H9 (cell line): ENCODE measurements at regions not wholly inside any gene's neighbourhood (a gene's known extent, or its start where the extent isn't known, plus 50 kb on each side); places are given as distances from the start of the nearest gene placed in this dataset.

Experiments used
- DNase-seq: peaks from one replicate; pipeline ENCODE4 v3.0.0-alpha.2; 2017
- H2AFZ ChIP-seq: one replicate; pipeline ENCODE4 v1.6.1; 2013; ENCODE audit warnings: mild to moderate bottlenecking, low read length, control low read depth, moderate library complexity
- H2AK5ac ChIP-seq: 2 replicates; pipeline ENCODE4 v1.6.1; 2013; ENCODE audit warnings: low read length, control low read depth, mixed read lengths; ENCODE audit not compliant: insufficient read length
- H2BK120ac ChIP-seq: one replicate; pipeline ENCODE4 v1.6.1; 2013; ENCODE audit warnings: low read depth, mild to moderate bottlenecking, low read length, control low read depth, inconsistent platforms; ENCODE audit not compliant: poor library complexity, severe bottlenecking
- H2BK12ac ChIP-seq: 2 replicates; pipeline ENCODE4 v1.6.1; 2013; ENCODE audit warnings: low read length, control low read depth, mixed read lengths, low read depth; ENCODE audit not compliant: insufficient read length
- H2BK15ac ChIP-seq: 2 replicates; pipeline ENCODE4 v1.6.1; 2013; ENCODE audit warnings: low read depth, low read length, control low read depth
- H2BK20ac ChIP-seq: one replicate; pipeline ENCODE4 v1.6.1; 2013; ENCODE audit warnings: low read depth, mild to moderate bottlenecking, low read length, control low read depth, inconsistent platforms; ENCODE audit not compliant: poor library complexity, severe bottlenecking
- H2BK5ac ChIP-seq: 2 replicates; pipeline ENCODE4 v1.6.1; 2013; ENCODE audit warnings: low read length, control low read depth, mixed read lengths; ENCODE audit not compliant: insufficient read length
- H3K14ac ChIP-seq: 2 replicates; pipeline ENCODE4 v1.6.1; 2013; ENCODE audit warnings: low read length, control low read depth; ENCODE audit not compliant: insufficient read depth
- H3K18ac ChIP-seq: 2 replicates; pipeline ENCODE4 v1.6.1; 2013; ENCODE audit warnings: low read depth, mild to moderate bottlenecking, mixed read lengths, low read length, control low read depth; ENCODE audit not compliant: insufficient read length
- H3K23ac ChIP-seq: 2 replicates; pipeline ENCODE4 v1.6.1; 2013; ENCODE audit warnings: low read length, control low read depth, mixed read lengths, low read depth; ENCODE audit not compliant: insufficient read length
- H3K23me2 ChIP-seq: 2 replicates; pipeline ENCODE4 v1.6.1; 2013; ENCODE audit warnings: low read depth, mild to moderate bottlenecking, mixed read lengths, low read length, control low read depth; ENCODE audit not compliant: insufficient read length, poor library complexity, severe bottlenecking
- H3K27ac ChIP-seq: 2 replicates; pipeline ENCODE4 v1.5.1; 2013; ENCODE audit warnings: low read length, control low read depth, mixed read lengths, low read depth; ENCODE audit not compliant: insufficient read length
- H3K27me3 ChIP-seq: 2 replicates; pipeline ENCODE4 v1.6.1; 2013; ENCODE audit warnings: low read length, control low read depth, inconsistent platforms; ENCODE audit not compliant: insufficient read depth
- H3K4ac ChIP-seq: 2 replicates; pipeline ENCODE4 v1.6.1; 2013; ENCODE audit warnings: low read depth, mild to moderate bottlenecking, control low read depth, inconsistent platforms, low read length, moderate library complexity
- H3K4me1 ChIP-seq: 2 replicates; pipeline ENCODE4 v1.6.1; 2013; ENCODE audit warnings: low read length, control low read depth, inconsistent platforms; ENCODE audit not compliant: insufficient read depth
- H3K4me2 ChIP-seq: 2 replicates; pipeline ENCODE4 v1.6.1; 2013; ENCODE audit warnings: low read length, control low read depth, mixed read lengths; ENCODE audit not compliant: insufficient read length, insufficient read depth
- H3K56ac ChIP-seq: 2 replicates; pipeline ENCODE4 v1.6.1; 2013; ENCODE audit warnings: low read depth, mild to moderate bottlenecking, mixed read lengths, low read length, control low read depth; ENCODE audit not compliant: insufficient read length
- H3K79me1 ChIP-seq: 2 replicates; pipeline ENCODE4 v1.6.1; 2013; ENCODE audit warnings: low read depth, mild to moderate bottlenecking, moderate library complexity, low read length, control low read depth, inconsistent platforms; ENCODE audit not compliant: insufficient read depth, poor library complexity, severe bottlenecking
- H3K79me2 ChIP-seq: 2 replicates; pipeline ENCODE4 v1.6.1; 2013; ENCODE audit warnings: low read length, control low read depth, inconsistent platforms; ENCODE audit not compliant: insufficient read depth
- H3K9ac ChIP-seq: 2 replicates; pipeline ENCODE4 v1.6.1; 2013; ENCODE audit warnings: low read length, control low read depth, mixed read lengths; ENCODE audit not compliant: insufficient read length; ENCODE audit errors: extremely low read depth
- H3K9me3 ChIP-seq: one replicate; pipeline ENCODE4 v1.6.1; 2013; ENCODE audit warnings: low read depth, low read length, inconsistent platforms; ENCODE audit not compliant: control insufficient read depth
- H3T11ph ChIP-seq: one replicate; pipeline ENCODE4 v1.6.1; 2013; ENCODE audit warnings: mild to moderate bottlenecking, low read length, control low read depth, inconsistent platforms
- H4K20me1 ChIP-seq: one replicate; pipeline ENCODE4 v1.6.1; 2013; ENCODE audit not compliant: control insufficient read depth, insufficient read length, insufficient read depth
- H4K5ac ChIP-seq: 2 replicates; pipeline ENCODE4 v1.6.1; 2013; ENCODE audit warnings: low read depth, mild to moderate bottlenecking, mixed read lengths, low read length, control low read depth; ENCODE audit not compliant: insufficient read length
- H4K8ac ChIP-seq: replicated peaks from 2 replicates; pipeline ENCODE4 v1.6.1; 2013; ENCODE audit warnings: low read length, control low read depth, mixed read lengths, low read depth; ENCODE audit not compliant: insufficient read length
- H4K91ac ChIP-seq: 2 replicates; pipeline ENCODE4 v1.6.1; 2013; ENCODE audit warnings: low read depth, mild to moderate bottlenecking, moderate library complexity, mixed read lengths, low read length, control low read depth; ENCODE audit not compliant: insufficient read length
- H3K27ac Mint-ChIP-seq, 3 experiments: 2 replicates in 2 of 3; 3 replicates in 1 of 3; pipeline ENCODE4 v1.8.0; 2020 to 2021; ENCODE audit warnings: mixed read lengths in 3 of 3, mild to moderate bottlenecking in 1 of 3, moderate library complexity in 1 of 3
- H3K27me3 Mint-ChIP-seq: 2 replicates; pipeline ENCODE4 v1.8.0; 2021; ENCODE audit warnings: low read depth, mild to moderate bottlenecking, moderate library complexity, mixed read lengths
- H3K36me3 Mint-ChIP-seq, 3 experiments: 2 replicates in 2 of 3; 3 replicates in 1 of 3; pipeline ENCODE4 v1.8.0; 2020 to 2021; ENCODE audit warnings: low read depth in 3 of 3, mixed read lengths in 3 of 3; ENCODE audit not compliant: insufficient read depth in 1 of 3
- H3K4me1 Mint-ChIP-seq, 2 experiments: 2 replicates each; pipeline ENCODE4 v1.8.0; 2020; ENCODE audit warnings: mixed read lengths in 2 of 2
- H3K4me3 Mint-ChIP-seq, 2 experiments: 2 replicates in 1 of 2; 3 replicates in 1 of 2; pipeline ENCODE4 v1.8.0; 2020 to 2021; ENCODE audit warnings: mild to moderate bottlenecking in 2 of 2, mixed read lengths in 2 of 2, moderate library complexity in 1 of 2
- H3K9me3 Mint-ChIP-seq, 2 experiments: 2 replicates in 1 of 2; 3 replicates in 1 of 2; pipeline ENCODE4 v1.8.0; 2020; ENCODE audit warnings: mild to moderate bottlenecking in 2 of 2, mixed read lengths in 2 of 2, moderate library complexity in 1 of 2
- WGBS: extraction: QIAGEN DNeasy Blood & Tissue Kit; methylation state at CpG from one replicate; pipeline ENCODE4 v1.1.7; 2013; ENCODE audit warnings: missing lambda C conversion rate, low lambda C conversion rate, mixed read lengths; ENCODE audit not compliant: insufficient read length; ENCODE audit errors: extremely low coverage; 5-methylcytosine and 5-hydroxymethylcytosine counted together
- TF ChIP-seq, protein P1 (sequence below): fragments of 200-600 bp; sonication (generic); conservative IDR thresholded peaks from 3 replicates; pipeline ENCODE4 v1.8.0; 2021; ENCODE audit warnings: antibody characterized with exemption, mild to moderate bottlenecking

DNA sequence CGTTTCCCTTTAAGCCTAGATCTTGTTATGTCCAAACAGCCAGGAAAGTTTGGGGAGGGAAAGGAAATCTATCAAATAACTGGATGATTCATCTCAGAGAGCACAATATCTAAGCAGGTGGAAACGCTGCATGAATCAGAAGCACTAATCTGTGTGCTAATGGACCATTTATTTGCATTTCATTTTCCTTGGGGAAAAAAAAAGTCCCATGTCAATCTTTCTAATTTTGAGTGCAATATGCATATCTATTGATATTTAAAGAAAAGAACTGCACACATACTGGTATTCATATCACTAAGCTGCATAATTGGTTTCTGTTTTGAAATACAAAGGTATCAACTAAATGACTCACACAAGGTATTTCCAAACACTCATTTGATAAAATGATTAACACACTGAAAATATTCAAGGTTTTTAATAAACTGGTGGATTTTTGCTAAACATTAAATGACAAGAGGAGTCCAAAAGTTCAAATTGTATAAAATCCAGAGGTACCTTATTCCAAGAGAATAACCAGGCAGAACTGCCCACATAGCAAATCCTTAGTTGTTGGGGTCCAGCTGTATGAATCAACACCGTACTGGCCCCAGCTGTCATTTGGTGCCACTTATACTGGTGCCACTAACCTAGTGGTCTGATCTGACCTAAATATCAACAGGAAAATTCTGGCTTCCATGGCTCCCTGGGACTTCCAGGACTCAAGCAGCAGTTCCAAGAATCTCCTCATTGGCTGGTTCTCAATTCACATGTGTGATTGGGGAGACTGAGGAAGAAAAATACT, 122.2 kb upstream of the SP4 start:
- Histone ChIP-seq H3K18ac (no peak overlapping the region), H3K4ac (no peak overlapping the region), H2BK120ac (no peak overlapping the region), H3K27ac (no peak overlapping the region), H3K14ac (no peak overlapping the region), H2AK5ac (no peak overlapping the region), H3K79me2 (no peaks in the 10 kb centered on the region), H3K56ac (no peak overlapping the region), H2BK15ac (no peak overlapping the region), H3T11ph (no peak overlapping the region), H3K4me1 (no peaks in the 10 kb centered on the region), H3K23ac (no peak overlapping the region), H4K8ac (no peak overlapping the region), H4K5ac (no peak overlapping the region), H4K20me1 (no peaks in the 10 kb centered on the region), H2BK12ac (no peak overlapping the region), H2BK5ac (no peak overlapping the region), H3K27me3 (no peaks in the 10 kb centered on the region; the same call in 1 of the 2 replicates), H3K79me1 (no peaks in the 10 kb centered on the region), H3K23me2 (no peaks in the 10 kb centered on the region), H4K91ac (no peak overlapping the region), H2AFZ (no peak overlapping the region), H2BK20ac (no peak overlapping the region), H3K9me3 (no peaks in the 10 kb centered on the region), H3K4me2 (no peak overlapping the region), H3K9ac (no peak overlapping the region)
- no peak overlapping the region for H3K27ac Mint-ChIP-seq
- no peak overlapping the region for H3K4me3 Mint-ChIP-seq
- no CpG with 5 or more reads among the region's 3 CpGs for WGBS
- H3K27me3 Mint-ChIP-seq = no peaks in the 10 kb centered on the region
- H3K9me3 Mint-ChIP-seq = peaks cover 15 to 19% of the 10 kb centered on the region in 2 experiments
- peaks cover 9 to 16% (median 11%) of the 10 kb centered on the region in 3 experiments for H3K36me3 Mint-ChIP-seq
- peaks cover 0 to 5% of the 10 kb centered on the region in 2 experiments; a peak in 1 of 4 replicates for H3K4me1 Mint-ChIP-seq
- TF ChIP-seq, protein P1, sequence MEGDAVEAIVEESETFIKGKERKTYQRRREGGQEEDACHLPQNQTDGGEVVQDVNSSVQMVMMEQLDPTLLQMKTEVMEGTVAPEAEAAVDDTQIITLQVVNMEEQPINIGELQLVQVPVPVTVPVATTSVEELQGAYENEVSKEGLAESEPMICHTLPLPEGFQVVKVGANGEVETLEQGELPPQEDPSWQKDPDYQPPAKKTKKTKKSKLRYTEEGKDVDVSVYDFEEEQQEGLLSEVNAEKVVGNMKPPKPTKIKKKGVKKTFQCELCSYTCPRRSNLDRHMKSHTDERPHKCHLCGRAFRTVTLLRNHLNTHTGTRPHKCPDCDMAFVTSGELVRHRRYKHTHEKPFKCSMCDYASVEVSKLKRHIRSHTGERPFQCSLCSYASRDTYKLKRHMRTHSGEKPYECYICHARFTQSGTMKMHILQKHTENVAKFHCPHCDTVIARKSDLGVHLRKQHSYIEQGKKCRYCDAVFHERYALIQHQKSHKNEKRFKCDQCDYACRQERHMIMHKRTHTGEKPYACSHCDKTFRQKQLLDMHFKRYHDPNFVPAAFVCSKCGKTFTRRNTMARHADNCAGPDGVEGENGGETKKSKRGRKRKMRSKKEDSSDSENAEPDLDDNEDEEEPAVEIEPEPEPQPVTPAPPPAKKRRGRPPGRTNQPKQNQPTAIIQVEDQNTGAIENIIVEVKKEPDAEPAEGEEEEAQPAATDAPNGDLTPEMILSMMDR = no peak
- no peak for DNase-seq
